GM21515 (cell line): ENCODE measurements at regions not wholly inside any gene's neighbourhood (a gene's known extent, or its start where the extent isn't known, plus 50 kb on each side); places are given as distances from the start of the nearest gene placed in this dataset.
"Not testable (repeated sequence)": the region's sequence is repeated elsewhere in the genome, so short reads cannot be mapped to it uniquely, and the experiment has no call there.

Source experiments
- ATAC-seq: cut with Tn5 transposase; IDR thresholded peaks from one replicate; pipeline ENCODE4 v1.9.1; 2021; ENCODE audit not compliant: unreplicated experiment

DNA sequence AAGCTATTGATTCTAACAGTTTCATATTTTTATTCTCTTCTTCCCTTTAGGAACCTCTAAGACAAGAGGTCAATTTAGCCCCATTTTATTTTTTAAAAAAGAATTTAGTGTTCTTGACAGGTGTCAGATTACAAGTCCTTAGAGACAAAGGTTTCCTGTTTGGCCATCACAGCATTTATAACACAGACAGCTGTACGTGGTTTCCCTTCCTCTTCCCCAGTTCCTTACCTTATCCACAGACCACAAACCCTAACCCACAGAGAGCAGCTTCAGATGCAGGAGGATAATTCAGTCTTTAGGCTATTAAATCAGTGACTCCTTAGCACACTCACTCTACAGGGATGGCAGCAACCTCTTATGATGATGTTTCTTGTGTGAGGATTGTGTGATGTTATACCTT is 1210.1 kb downstream of the DIAPH3 start:
- peak; percentile 92 for ATAC-seq

DNA sequence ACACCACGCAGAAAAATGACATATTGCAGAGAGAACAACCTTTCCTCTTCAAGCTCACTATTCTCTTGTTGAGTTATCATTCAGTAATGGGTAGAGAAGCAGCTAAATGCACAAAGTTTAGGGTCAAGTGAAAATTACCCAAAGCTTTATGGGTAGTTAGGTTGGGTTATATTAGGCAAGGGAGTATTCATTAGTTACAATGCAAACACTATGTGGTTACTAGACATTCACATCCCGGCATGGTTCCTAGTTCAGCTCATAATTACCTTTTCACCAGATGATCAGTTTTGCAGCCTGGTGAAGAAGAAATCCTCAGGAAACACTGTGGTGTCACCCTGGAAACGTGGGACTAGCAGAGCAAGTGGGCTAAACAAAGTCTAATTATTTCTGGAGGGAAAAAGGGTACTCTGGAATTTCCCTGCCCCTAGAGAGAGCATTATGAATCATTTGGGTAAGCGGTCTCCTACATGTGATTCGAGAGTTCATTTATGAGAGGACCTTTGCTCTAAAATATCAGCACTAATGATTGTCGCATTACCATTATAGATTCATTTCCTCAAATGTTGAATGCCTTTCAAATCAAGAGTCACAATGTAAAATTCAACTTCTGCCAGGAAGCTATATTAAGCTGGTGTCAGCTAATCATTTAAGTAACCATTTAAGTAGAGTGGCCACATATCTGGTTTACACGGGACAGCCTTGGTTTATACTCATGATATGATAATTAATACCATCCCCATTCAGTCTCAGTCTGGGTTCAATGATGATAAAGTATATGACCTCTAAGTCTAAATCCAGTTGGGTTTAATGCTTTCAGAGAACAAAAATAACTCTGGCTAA is 1208.0 kb downstream of the DIAPH3 start:
- peak; percentile 41 for ATAC-seq

DNA sequence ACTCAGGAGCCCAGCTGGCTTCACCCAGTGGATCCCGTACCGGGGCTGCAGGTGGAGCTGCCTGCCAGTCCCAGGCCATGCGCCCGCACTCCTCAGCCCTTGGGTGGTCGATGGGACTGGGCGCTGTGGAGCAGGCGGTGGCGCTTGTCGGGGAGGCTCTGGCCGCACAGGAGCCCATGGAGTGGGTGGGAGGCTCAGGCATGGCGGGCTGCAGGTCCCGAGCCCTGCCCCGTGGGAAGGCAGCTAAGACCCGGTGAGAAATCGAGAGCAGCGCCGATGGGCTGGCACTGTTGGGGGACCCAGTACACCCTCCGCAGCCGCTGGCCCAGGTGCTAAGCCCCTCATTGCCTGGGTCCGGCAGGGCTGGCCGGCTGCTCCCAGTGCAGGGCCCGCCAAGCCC is 1205.6 kb downstream of the DIAPH3 start:
- not testable (repeated sequence) for ATAC-seq

DNA sequence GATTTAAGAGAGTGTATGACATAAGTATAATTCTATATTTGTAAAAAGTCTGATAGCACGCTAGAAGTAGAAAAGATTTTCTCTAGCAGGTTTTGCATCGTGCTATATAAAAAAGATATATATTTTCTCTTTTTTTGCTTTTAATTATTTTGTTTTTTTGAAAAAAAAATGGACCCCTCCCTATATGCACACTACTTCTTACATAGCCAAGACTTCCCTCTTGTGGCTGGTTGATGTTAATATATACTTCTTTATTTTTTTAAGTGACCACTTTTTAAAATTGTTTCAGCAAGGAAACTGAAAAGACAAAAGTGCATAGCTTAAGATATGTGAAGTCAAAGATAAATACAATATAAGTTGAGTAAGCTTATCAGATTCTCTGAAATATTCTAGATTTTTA is 1202.8 kb downstream of the DIAPH3 start:
- ATAC-seq, result no peak

DNA sequence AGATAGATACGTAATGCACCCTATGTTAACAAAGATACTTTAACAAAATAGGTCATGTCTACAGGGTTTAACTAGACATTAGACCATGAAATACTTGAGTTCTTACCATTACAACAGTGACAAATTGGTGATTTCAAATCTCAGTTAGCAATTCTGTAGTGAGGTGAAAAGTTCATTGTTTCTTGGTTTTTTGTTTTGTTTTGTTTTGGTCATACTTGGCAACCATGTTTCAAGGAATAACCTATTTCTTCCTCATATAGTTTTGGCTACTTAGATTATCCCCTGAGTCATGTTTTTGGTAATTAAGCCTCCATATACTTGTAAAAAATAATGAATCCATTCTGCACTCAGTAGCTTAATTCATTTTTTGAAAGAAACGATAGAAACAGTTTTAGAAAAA is 1200.4 kb downstream of the DIAPH3 start:
- no peak for ATAC-seq

DNA sequence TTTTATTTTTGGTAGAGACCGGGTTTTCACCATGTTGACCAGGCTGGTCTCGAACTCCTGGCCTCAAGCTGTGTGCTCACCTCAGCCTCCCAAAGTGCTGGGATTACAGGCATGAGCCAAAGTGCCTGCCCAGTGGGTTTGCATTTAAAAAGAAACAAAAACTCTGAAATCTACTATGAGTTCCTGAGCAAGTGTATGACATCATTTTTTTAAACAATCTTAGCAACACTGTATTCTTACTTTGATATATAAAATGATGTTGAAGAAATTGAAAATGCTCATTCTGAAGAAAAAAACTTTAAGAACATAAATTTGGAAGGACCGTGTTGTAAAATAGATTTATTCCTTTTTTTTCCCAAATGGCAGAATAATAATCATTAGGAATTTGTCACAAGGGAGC is 1199.7 kb downstream of the DIAPH3 start:
- ATAC-seq, result no peak

DNA sequence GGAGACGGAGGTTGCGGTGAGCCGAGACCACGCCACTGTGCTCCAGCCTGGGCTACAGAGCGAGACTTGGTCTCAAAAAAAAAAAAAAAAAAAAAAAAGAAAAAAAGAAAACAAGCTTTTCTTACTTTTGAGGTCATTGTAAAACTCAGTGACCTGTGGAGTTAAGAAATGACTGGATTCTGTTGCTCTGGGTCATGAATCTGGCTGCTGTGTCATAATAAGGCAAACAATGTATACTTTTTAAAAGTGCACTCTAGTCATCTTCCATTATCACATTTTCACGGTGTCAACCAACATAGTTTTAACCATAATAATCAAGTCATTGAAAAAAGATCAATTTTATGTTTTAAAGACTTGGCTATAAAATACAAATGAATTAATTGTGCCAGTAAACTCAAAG is 1186.6 kb downstream of the DIAPH3 start:
- no peak for ATAC-seq

DNA sequence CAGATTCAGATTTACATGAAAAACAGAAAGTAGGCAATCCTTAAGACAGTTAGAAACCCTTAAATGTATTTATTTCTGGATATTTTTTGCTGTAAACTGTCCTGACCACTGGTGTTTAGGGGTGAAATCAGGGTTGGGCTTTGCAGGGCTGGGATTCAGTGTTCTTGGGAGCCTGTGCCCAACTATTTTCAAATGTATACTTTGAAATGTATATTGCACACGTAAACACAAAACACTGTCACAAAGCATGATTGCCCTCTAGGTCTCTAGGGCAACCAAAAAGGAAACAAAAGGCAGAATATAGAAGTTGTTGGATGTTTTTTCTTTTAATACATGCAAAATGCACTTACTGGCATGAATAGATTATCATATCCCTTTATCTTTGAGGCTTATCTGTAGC is 1185.4 kb downstream of the DIAPH3 start:
- ATAC-seq, result no peak

DNA sequence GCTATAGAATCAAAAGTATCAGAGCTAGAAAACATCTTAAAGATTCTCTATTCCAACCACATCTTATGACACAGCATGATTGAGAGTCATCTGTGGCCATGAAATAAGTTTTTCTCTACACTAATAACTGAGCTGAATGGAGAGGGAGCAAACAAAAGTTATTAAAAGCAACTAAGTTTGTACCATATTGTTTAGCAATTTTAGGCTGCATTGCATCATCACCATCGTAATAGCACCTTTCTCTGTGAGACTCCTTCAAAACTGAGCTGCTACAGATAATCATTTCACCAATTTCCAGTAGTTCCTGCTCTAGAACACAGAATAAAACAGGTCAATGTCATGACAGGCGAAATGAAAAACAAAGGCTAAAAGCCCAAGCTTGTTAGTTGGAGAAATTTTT is 1183.9 kb downstream of the DIAPH3 start:
- no peak for ATAC-seq

DNA sequence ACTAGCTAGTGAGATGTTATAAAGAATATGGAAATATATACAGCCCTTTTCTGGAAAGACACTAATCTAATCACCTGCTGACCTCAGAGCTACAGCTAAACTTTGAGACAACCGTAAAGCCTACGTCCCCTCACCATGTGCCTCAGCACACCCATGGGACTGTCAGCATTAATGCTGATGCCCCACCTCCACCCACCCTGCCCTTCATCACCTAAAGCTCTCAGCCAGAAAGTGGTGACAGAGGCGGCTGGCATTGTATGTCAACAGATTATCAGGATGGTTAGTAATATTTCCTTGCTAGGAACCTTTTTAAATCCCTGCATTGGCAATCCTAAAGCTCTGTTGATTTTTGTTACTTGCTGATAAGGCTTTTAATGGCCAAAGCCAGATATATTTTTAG is 1177.9 kb downstream of the DIAPH3 start:
- no peak for ATAC-seq

DNA sequence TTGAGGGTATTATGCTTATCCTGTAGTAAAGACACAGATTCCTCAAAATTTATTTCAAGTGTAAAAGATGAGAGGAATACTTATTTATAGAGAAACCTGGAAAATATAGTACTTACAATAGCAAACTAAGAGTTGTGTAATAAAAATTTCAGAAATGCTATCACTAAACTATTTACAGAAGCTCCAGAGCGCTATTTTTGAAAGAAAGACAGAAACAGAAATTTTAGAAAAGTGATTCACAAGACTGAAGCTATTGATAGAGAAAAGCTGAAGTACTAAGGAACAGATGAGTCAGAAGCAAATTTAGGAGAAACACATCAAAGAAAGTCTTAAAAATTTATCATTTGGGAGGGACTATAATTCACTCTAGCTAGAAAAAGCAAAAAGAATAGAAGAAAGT is 1174.2 kb downstream of the DIAPH3 start:
- no peak for ATAC-seq

DNA sequence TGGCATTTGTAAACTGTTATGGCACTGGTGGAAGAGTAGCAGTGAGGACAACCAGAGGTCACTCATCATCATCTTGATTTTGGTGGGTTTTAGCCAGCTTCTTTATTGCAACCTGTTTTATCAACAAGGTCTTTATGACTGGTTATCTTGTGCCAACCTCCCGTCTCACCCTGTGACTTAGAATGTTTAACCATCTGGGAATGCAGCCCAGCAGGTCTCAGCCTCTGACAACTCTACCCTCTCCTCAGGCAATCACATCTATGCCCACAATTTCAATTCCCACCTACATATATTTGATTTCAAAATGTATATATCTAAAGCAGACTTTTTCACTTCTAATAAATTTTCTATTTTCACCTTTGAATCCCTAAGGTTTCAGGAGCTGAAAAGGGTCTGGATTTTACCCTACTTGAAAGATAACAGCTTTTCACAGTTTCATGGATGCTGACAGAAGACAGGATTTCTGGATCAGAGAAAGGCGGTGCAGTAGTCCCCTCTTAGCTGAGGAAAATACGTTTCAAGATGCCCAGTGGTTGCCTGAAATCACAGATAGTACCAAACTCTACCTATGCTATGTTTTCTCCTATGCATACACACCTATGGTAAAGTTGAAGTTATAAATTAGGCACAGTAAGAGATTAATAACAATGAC is 1171.8 kb downstream of the DIAPH3 start:
- no peak for ATAC-seq

DNA sequence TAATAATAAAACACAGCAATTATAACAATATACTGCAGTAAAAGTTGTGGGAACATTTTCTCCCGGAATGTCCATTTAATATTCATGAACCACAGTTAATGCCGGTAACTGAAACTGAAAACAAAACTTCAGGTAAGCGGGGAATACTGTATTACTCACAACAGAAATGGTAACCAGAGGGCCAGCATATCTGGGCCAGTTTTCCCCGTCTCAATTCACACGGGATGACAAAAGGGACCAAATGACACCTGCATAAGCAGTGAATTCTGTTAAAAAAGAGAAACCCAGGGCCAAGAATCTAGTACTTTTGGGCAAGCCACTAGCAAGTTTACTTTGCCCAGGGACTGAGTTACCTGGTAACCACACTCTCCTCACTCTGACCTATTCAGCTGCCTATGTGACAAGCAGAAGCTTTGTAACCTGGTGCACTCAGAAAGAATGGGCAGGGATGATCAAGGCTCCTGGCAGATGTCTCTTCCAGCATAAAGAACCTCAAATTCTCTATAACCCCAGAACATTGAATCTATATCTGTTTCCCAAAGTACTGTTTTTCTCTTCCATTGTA is 1171.2 kb downstream of the DIAPH3 start:
- no peak for ATAC-seq

DNA sequence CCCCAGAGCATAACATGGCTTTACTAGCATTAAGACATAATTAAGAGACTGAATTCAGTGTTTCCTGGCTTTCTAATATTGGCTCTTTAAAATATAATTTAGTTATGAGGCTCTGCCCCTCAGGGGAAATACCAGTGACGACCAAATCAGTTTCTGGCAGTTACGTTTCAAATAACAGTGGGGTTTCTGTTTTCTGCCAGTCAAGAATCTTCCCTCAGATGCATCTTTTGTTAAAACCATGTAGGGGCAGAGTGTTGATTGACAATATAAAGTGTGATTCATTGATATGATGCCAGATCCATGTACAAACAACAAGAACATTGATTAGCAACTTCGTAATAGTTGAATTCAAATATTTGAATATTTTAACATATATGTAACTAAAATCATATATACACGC is 1169.7 kb downstream of the DIAPH3 start:
- no peak for ATAC-seq

DNA sequence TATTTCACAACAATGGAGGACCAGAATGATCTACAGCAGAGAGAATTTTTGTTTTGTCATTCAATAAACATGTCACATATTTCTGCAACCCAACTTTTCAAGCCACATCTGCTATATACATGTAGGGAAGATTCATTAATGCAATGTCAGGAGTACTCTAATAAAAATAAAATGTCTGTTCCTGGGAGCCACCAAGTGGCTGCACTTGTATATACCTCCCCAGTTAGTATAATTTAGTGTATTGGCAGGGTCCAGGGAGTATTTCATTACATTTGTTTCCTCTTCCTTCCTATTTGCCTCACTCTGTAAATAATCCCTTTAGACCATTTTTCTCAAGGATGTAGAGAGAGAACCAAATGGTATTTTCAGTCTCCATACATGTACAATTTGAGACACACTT is 1169.0 kb downstream of the DIAPH3 start:
- no peak for ATAC-seq

DNA sequence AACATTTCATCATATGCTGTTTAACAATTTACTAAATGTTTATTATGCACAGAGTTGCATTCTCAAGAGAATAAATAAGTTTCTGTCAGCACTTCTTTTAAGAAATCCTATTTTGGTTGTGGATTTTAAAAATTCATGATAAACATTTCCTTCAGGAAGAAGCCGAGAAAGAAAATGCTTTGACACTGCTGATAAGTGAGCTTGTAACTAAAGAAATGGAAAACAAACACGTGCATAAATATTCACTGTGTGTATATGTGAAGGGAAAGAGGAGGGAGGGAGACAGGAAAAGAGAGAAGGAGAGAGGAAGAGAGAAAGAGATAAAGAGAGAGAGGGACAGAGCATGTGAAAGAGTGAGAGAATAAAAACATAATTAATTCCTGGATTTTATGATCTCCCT is 1165.0 kb downstream of the DIAPH3 start:
- ATAC-seq, result no peak

DNA sequence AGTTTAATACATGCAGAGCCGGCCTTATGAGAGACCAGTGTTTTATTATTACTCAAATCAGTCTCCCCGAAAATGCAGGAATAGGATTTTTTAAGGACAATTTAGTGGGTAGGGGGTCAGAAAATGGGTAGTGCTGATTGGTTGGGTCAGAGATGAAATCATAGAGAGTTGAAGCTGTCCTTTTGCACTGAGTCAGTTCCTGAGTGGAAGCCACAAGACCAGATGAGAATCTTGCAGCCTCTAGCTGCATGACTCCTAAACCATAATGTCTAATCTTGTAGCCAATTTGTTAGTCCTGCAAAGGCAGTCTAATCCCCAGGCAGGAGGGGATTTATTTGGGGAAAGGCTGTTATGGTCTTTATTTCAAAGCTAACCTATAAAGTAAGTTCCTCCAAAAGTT is 1163.9 kb downstream of the DIAPH3 start:
- no peak for ATAC-seq

DNA sequence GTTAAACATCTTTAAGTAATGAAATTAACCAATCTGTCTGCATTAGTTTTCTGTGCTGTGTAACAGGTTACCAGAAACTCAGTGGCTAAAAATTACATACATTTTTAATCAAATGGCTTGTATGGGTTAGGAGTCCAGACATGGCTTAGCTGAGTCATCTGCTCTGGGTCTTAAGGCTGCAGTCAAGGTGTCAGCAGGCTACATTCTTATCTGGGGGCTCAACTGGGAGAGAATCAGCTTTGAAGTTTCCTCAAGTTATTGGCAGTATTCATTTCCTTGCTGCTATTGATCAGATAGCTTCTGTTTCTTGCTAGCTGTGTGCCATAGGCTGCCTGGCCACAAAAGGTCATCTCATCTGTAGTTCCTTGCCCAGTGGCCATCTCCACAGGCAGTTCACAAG is 1163.0 kb downstream of the DIAPH3 start:
- no peak for ATAC-seq

DNA sequence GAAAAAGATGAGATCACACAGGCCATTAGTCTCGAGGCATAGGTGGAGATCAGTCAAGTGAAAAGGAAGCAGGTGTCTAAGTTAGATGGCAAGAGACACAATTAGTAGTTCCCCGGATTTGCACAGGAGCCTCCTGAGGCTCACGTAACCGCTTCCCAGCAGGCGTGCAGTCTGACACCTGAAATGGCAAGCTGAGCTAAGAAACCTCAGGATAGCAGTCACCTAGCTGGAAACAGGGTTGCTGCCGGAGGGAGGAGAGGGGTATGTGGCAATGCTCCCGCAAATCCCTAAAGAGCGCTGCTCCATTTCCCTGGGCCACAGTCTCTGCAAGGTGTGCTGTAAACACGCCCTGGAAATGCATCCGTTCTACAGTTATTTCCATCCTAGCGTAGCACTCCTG is 1151.0 kb downstream of the DIAPH3 start:
- ATAC-seq, result no peak

DNA sequence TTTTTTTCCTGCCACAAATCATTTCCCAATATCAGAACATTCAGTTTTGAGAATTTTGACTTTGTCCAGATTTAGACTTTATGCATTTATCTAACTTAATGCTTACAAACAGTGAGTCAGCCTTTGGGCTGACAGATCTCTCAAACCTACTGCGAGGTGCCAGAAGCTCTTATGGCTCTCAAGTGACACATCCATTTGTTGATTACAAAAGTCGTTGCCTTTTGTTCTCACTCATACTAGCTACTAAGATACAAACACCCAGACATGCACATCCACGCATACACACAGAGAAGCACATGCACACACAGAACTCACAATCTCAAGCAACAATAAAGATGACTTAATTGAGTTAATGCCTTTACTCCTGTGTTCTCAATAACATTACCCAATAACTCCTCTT is 1147.5 kb downstream of the DIAPH3 start:
- no peak for ATAC-seq

DNA sequence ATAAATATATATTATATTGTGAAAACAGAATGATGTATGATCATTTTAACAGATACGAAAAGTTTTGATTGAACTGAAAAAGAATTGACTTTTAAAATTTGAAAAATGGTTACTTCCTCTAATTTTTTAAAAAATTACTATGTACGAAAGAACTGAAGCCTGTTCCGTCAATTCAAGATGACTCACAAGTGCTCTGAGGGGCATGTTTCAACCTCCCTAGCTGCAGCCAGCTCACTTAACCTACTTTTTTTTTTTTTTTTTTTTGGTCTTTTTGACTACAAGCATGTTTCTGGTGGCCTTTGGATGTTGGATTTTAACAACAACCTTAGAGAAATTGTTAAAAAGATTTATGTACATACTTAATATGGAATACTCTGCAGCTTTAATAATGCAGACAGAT is 1139.3 kb downstream of the DIAPH3 start:
- ATAC-seq, result no peak

DNA sequence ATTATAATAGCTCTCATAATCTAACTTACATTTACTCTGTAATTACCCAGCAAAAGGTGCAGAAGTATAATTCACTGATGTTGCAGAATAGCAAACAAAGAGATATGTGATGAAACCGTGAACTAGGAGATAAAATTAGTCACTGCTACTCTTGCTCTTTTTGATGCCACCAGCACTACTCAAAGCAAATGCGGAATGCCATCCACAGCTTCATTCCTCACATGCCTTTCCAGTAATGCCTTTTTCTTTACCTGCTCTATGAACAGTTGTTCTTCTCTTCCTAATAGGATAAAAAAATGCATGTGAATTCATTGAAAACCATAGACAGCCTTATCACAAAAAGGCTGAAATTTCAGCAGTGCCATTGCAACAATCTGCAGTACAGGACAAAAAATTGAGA is 1129.5 kb downstream of the DIAPH3 start:
- no peak for ATAC-seq
